Fibroblast of peridontal ligament (primary cell): ENCODE measurements at regions not wholly inside any gene's neighbourhood (a gene's known extent, or its start where the extent isn't known, plus 50 kb on each side); places are given as distances from the start of the nearest gene placed in this dataset.
"Not testable (repeated sequence)": the region's sequence is repeated elsewhere in the genome, so short reads cannot be mapped to it uniquely, and the experiment has no call there.

Source experiments
- DNase-seq: peaks from one replicate; pipeline ENCODE4 v3.0.0-alpha.2; 2010; ENCODE audit errors: extremely low read depth

DNA sequence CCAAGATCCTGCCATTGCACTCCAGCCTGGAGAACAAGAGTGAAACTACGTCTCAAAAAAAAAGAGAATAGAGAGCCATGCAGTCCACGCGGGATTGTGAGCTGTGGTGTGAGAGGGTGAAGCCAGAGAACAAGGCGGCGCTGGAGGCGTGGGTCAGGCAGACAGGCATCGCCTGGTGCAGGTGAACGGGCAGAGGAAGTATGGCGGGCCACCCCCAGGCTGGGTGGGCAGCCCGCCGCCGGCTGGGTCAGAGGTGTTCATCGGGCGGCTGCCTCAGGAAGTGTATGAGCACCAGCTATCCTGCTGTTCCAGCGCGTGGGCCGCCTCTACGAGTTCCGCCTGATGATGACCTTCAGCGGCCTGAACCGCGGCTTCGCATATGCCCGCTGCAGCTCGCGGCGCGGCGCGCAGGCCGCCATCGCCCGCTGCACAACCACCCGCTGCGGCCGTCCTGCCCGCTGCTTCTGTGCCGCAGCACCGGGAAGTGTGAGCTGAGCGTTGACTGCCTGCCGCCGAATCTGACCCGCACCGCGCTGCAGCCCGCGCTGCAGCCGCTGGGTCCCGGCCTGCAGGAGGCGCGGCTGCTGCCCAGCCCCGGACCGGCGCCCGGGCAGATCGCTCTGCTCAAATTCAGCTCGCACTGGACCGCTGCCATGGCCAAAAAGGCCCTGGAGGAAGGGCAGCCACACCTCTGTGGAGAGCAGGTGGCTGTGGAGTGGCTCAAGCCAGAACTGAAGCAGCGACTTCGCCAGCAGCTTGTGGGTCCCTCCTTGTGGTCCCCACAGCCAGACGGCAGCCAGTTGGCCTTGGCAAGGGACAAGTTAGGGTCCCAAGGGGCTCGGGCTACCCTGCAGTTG, 95.5 kb upstream of the PLEKHM1 start:
- DNase-seq: peak; percentile 16

- DNase-seq: not testable (repeated sequence)
Measured at GRCh38 chr17:45586651-45586934, 96.1 kb upstream of the PLEKHM1 start.

GRCh38 chr17:45592433-45592923, 102.0 kb upstream of the PLEKHM1 start:
- DNase-seq: peak; percentile 44

DNA sequence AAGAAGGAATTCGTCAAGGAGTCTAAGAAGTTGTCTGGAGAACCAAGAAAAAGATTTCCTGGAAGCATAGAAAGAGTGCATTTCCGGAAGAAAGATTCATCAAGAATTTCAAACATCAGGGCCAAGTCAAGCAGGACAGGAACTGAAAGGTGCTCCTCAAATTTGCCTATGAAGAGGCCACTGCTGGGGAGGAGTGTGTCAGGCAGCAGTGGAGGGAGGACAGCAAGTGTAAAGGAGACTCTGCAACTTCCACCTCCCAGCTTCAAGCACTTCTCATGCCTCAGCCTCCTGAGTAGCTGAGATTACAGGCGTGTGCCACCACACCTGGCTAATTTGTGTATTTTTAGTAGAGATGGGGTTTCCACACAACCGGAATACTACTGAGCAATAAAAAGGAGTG, 105.8 kb upstream of the PLEKHM1 start:
- DNase-seq: not testable (repeated sequence)

- not testable (repeated sequence) for DNase-seq
Measured at GRCh38 chr17:45600052-45601012, 109.8 kb upstream of the PLEKHM1 start.

DNA sequence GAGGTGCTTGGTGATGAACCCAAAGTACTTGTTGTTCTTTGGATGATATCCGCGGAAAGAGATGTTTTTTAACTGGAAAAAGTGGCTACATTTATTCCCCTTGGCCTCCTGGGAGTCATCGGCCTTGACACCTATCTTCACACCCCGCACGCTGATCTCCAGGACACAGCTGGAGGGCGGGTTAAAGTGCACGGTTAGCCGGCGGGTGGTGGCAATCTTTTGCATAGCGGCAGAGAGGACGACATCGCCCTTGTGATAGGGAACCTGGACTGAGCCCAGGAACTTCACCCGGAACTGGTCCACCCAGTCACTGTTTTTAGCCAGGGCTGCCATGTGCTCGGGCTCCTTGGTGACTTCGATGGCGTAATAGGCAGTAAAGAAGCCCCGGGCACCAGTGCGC, 110.5 kb upstream of the PLEKHM1 start:
- DNase-seq: not testable (repeated sequence)

GRCh38 chr17:45601605-45602539, 111.4 kb upstream of the PLEKHM1 start:
- DNase-seq: not testable (repeated sequence)

- DNase-seq: not testable (repeated sequence)
Measured at GRCh38 chr17:45605751-45606150, 115.2 kb upstream of the PLEKHM1 start.

DNA sequence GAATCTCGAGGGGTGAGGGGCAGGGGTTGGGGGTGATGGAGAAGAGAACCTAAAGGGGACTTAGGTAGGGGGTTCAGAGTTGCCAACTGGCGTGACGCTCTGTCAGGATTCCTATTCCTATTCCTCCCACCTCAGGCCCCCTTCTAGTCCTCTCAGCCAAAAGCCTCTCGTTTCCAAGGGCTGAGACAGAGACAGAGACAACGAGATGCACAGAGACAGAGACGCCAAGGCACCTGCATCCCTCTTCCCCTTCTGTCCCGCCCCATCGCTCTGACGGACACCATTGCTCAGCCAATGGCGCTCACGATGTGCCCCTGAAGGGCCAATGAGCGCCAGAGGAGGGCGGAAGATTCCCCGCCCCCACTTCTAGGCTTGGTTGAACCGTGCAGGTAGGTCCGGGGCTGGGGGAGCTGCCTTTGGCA, 129.5 kb upstream of the PLEKHM1 start:
- not testable (repeated sequence) for DNase-seq

DNA sequence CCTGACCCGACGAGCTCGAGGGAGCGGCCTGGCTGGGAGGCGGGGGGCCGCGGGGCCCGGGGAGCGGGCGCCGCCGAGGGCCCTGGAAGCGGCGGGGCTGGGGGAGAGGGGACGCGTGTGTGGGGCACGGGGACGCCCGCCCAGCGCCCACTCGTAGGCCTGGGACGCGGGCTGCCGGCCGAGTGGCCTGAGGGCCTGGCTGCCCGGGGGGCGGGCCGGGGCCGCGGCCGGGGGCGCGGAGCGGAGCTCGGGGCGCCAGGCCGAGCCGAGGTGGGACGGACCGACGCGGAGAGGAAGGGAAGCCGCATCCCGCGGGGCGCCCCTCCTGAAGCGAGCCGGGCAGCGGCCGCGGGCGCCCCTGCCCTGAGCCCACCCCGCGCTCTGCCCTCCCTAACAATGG, 129.9 kb upstream of the PLEKHM1 start:
- DNase-seq: not testable (repeated sequence)

DNA sequence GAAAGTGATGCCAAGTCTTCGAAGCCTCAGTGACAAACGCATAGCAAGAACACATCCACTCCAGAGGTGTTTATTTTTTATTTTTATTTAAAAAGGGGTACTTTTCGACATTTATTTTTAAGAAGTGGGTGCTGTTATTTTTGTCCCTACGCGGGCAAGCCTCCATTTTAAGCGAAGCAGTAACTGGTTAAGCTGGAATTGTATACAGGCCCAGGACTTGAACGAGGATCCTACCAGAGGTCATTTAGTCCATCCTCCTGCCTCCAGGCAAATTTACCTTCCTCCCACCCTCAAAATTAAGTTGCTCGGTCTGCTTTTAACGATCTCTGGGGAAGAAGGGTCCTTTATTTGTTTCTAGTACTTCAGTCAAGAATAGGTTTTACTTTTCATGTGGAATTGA, 130.6 kb upstream of the PLEKHM1 start:
- DNase-seq: not testable (repeated sequence)

- not testable (repeated sequence) for DNase-seq
Measured at GRCh38 chr17:45622295-45622694, 131.8 kb upstream of the PLEKHM1 start.

- no peak for DNase-seq
Measured at GRCh38 chr17:45628019-45628418, 137.5 kb upstream of the PLEKHM1 start.

DNA sequence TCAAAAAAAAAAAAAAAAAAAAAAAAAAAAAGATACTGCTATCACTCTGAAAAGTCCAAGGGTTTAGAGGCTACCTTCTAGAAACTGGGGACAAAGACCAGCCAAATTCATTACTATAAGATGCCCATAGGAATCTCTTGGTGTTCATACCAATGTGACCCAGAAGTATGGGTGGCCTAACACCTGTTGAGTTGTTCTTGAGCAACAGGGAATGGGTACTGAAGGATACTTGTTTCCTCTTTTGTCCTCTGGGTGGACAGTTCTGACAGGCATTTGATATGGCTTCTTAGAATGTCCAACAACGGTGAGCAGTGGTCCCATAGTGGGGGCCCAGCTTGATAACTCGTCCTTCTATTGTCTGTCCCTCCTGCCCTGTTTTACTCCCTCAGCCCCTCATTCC, 141.4 kb upstream of the PLEKHM1 start:
- no peak for DNase-seq

GRCh38 chr17:45639297-45639849, 144.7 kb upstream of the CRHR1 start:
- DNase-seq: peak; percentile 61

DNA sequence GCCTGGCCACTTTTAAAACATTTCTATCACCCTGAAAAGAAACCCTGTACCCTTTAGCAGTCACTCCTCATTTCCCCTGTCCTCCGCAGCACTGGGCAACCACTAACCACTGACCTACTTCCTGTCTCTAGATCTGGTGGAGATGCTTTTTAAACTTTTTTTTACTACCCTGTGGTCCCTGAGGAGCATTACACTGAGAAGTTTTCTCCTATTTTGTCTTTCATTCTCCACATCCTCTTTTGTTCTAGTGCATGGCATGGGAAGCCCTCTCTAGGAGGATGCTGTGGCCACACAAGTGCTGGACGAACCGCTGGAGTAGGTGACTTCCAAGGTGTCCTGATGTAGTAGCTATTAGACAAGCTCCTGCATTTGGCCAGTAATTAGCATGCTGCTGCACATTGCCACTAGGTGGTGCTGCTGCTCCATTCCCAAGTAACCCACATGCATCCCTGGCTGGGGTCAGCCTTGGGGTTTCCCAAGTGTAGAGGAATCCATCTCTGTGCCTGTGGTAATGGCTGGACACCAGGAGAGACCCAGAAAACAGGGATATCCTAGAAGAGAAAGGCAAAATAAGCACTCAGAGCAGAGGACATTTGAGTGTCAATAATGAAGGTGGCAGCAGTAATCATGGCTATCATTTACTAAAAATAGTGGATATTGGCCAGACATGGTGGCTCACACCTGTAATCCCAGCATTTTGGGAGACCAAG, 143.8 kb upstream of the CRHR1 start:
- DNase-seq: peak; percentile 80

DNA sequence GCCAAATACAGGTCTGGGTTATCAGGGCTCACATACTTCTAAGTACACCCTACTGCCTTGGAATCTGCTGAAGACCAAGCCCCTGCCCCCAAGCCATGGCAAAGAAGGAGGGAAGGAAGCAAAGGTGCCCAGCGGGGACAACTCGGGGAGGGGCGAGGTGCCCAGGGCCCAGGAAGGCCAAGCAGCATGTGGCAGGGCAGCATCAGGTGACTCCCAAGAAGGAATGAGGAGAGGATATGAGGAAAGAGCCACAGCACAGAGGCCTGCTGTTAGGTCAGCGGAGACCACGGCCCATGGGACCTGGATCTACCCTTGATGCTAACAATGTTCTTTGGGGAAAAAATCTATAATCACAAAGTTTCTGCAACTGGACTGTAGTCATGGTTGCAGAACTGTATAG, 142.6 kb upstream of the CRHR1 start:
- no peak for DNase-seq

DNA sequence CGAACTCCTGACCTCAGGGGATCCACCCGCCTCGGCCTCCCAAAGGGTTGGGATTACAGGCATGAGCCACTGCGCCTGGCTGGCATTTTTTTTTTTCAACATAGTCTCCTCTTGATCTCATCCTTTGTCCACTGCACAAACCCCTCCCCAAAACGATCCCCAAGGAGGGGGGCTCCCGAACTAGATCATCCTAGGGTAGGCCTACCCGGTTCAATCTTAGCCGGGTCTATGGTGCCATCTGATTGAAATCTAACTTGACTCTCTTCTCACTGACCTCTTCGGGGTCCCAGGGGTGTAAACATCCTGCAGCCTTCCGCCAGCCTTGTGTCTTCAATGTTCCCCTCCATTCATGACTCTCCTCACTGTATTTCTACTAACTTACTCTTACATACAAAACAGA, 140.5 kb upstream of the CRHR1 start:
- DNase-seq: no peak

DNA sequence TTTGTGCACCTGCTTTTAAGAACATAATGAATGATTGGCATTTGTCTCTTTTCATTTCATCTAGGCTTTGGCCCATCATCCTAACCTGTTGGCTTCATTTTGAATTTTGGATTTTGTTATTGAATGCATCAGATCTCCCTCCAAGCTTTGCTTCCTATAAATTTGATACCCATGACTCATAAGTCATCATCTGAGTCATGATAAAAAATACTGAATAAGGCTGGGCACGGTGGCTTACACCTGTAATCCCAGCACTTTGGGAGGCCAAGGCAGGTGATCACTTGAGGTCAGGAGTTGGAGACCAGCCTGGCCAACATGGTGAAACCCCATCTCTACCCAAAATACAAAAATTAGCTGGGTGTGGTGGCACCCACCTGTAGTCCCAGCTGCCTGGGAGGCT, 139.5 kb upstream of the CRHR1 start:
- not testable (repeated sequence) for DNase-seq

DNA sequence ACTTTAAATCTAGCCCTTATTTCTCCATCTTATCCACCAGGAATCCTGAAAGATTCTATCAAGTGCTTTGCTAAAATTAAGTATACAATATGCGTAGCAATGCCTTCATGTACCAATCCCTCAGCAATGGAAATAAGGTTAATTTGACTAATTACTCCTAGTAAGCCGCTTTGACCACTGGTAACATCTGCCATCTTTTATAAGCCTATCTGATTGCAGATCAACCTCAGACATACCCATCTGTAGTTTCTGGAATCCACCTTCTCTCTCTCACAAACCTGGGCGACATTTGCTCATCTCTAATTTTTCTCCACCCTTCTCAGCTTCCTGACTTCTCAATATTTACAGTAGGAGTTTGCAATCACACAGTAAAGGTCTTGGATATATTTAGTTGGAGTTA, 138.8 kb upstream of the CRHR1 start:
- DNase-seq: no peak
